ENCODE measurements at regions not wholly inside any gene's neighbourhood (a gene's known extent, or its start where the extent isn't known, plus 50 kb on each side); places are given as distances from the start of the nearest gene placed in this dataset.

GRCh38 chr5:39521098-39521860, 96.5 kb upstream of the DAB2 start:
- no peak for TF ChIP-seq POLR2AphosphoS5 (IDR thresholded peaks at IDR 0.05; ENCODE audit: low read depth, low read length)
- no peak for TF ChIP-seq POU2F2 (IDR thresholded peaks at IDR 0.05; ENCODE audit: low read depth, low read length)
- TF ChIP-seq TAF1 (IDR thresholded peaks at IDR 0.05; ENCODE audit: low read depth, low read length), result no peak
- no peak for TF ChIP-seq POLR2A (IDR thresholded peaks at IDR 0.05; ENCODE audit: low read depth, low read length)
- no peak for TF ChIP-seq PAX5 (IDR thresholded peaks at IDR 0.05; ENCODE audit: insufficient read depth, low read length, severe bottlenecking)
- no peak for TF ChIP-seq SPI1 (IDR thresholded peaks at IDR 0.05; ENCODE audit: low read depth, low read length)
- FAIRE-seq, result no peak

GRCh38 chr5:39520232-39520572, 95.4 kb upstream of the DAB2 start:
- TF ChIP-seq POLR2A (IDR thresholded peaks at IDR 0.05; ENCODE audit: low read depth, low read length) (no peak), TAF1 (IDR thresholded peaks at IDR 0.05; ENCODE audit: low read depth, low read length) (no peak), SPI1 (IDR thresholded peaks at IDR 0.05; ENCODE audit: low read depth, low read length) (no peak), POU2F2 (IDR thresholded peaks at IDR 0.05; ENCODE audit: low read depth, low read length) (no peak), POLR2AphosphoS5 (IDR thresholded peaks at IDR 0.05; ENCODE audit: low read depth, low read length) (no peak), PAX5 (IDR thresholded peaks at IDR 0.05; ENCODE audit: insufficient read depth, low read length, severe bottlenecking) (no peak)
- DNase-seq (ENCODE audit: insufficient read length, low spot score), result no peak
- no peak for FAIRE-seq

More at GRCh38 chr5:39521098-39521860, 96.5 kb upstream of the DAB2 start:
- no peak for DNase-seq (ENCODE audit: insufficient read length, low spot score)

- FAIRE-seq (no peak), DNase-seq (ENCODE audit: insufficient read length, low spot score) (no peak)
- TF ChIP-seq POLR2AphosphoS5 (IDR thresholded peaks at IDR 0.05; ENCODE audit: low read depth, low read length) (no peak), TAF1 (IDR thresholded peaks at IDR 0.05; ENCODE audit: low read depth, low read length) (no peak), SPI1 (IDR thresholded peaks at IDR 0.05; ENCODE audit: low read depth, low read length) (no peak), POU2F2 (IDR thresholded peaks at IDR 0.05; ENCODE audit: low read depth, low read length) (no peak), PAX5 (IDR thresholded peaks at IDR 0.05; ENCODE audit: insufficient read depth, low read length, severe bottlenecking) (no peak), POLR2A (IDR thresholded peaks at IDR 0.05; ENCODE audit: low read depth, low read length) (no peak)
Measured at GRCh38 chr5:39519566-39520231, 94.9 kb upstream of the DAB2 start.

GRCh38 chr5:39519079-39519478, 94.3 kb upstream of the DAB2 start:
- TF ChIP-seq TAF1 (IDR thresholded peaks at IDR 0.05; ENCODE audit: low read depth, low read length) (no peak), POLR2A (IDR thresholded peaks at IDR 0.05; ENCODE audit: low read depth, low read length) (no peak), POLR2AphosphoS5 (IDR thresholded peaks at IDR 0.05; ENCODE audit: low read depth, low read length) (no peak), POU2F2 (IDR thresholded peaks at IDR 0.05; ENCODE audit: low read depth, low read length) (no peak), SPI1 (IDR thresholded peaks at IDR 0.05; ENCODE audit: low read depth, low read length) (no peak), PAX5 (IDR thresholded peaks at IDR 0.05; ENCODE audit: insufficient read depth, low read length, severe bottlenecking) (no peak)
- FAIRE-seq (no peak), DNase-seq (ENCODE audit: insufficient read length, low spot score) (no peak)

GRCh38 chr5:39518516-39518915, 93.7 kb upstream of the DAB2 start:
- DNase-seq (ENCODE audit: insufficient read length, low spot score) (no peak), FAIRE-seq (no peak)
- TF ChIP-seq SPI1 (IDR thresholded peaks at IDR 0.05; ENCODE audit: low read depth, low read length) (no peak), POU2F2 (IDR thresholded peaks at IDR 0.05; ENCODE audit: low read depth, low read length) (no peak), POLR2AphosphoS5 (IDR thresholded peaks at IDR 0.05; ENCODE audit: low read depth, low read length) (no peak), PAX5 (IDR thresholded peaks at IDR 0.05; ENCODE audit: insufficient read depth, low read length, severe bottlenecking) (no peak), TAF1 (IDR thresholded peaks at IDR 0.05; ENCODE audit: low read depth, low read length) (no peak), POLR2A (IDR thresholded peaks at IDR 0.05; ENCODE audit: low read depth, low read length) (no peak)

GRCh38 chr5:39517800-39518199, 93.0 kb upstream of the DAB2 start:
- FAIRE-seq (no peak), DNase-seq (ENCODE audit: insufficient read length, low spot score) (no peak)
- TF ChIP-seq POU2F2 (IDR thresholded peaks at IDR 0.05; ENCODE audit: low read depth, low read length) (no peak), PAX5 (IDR thresholded peaks at IDR 0.05; ENCODE audit: insufficient read depth, low read length, severe bottlenecking) (no peak), TAF1 (IDR thresholded peaks at IDR 0.05; ENCODE audit: low read depth, low read length) (no peak), SPI1 (IDR thresholded peaks at IDR 0.05; ENCODE audit: low read depth, low read length) (no peak), POLR2AphosphoS5 (IDR thresholded peaks at IDR 0.05; ENCODE audit: low read depth, low read length) (no peak), POLR2A (IDR thresholded peaks at IDR 0.05; ENCODE audit: low read depth, low read length) (no peak)

- FAIRE-seq, result no peak
- DNase-seq (ENCODE audit: insufficient read length, low spot score), result no peak
- no peak for TF ChIP-seq POLR2A (IDR thresholded peaks at IDR 0.05; ENCODE audit: low read depth, low read length)
Measured at GRCh38 chr5:39515881-39516280, 91.1 kb upstream of the DAB2 start.

GRCh38 chr5:39513236-39513635, 88.5 kb upstream of the DAB2 start:
- TF ChIP-seq POU2F2 (IDR thresholded peaks at IDR 0.05; ENCODE audit: low read depth, low read length) (no peak), SPI1 (IDR thresholded peaks at IDR 0.05; ENCODE audit: low read depth, low read length) (no peak), POLR2AphosphoS5 (IDR thresholded peaks at IDR 0.05; ENCODE audit: low read depth, low read length) (no peak), TAF1 (IDR thresholded peaks at IDR 0.05; ENCODE audit: low read depth, low read length) (no peak), PAX5 (IDR thresholded peaks at IDR 0.05; ENCODE audit: insufficient read depth, low read length, severe bottlenecking) (no peak), POLR2A (IDR thresholded peaks at IDR 0.05; ENCODE audit: low read depth, low read length) (no peak)
- FAIRE-seq, result no peak
- no peak for DNase-seq (ENCODE audit: insufficient read length, low spot score)

- no peak for DNase-seq (ENCODE audit: insufficient read length, low spot score)
- TF ChIP-seq POLR2A (IDR thresholded peaks at IDR 0.05; ENCODE audit: low read depth, low read length) (no peak), POU2F2 (IDR thresholded peaks at IDR 0.05; ENCODE audit: low read depth, low read length) (no peak), SPI1 (IDR thresholded peaks at IDR 0.05; ENCODE audit: low read depth, low read length) (no peak)
- no peak for FAIRE-seq
Measured at GRCh38 chr5:39506211-39506610, 81.4 kb upstream of the DAB2 start.

- TF ChIP-seq SPI1 (IDR thresholded peaks at IDR 0.05; ENCODE audit: low read depth, low read length), result no peak
- TF ChIP-seq POU2F2 (IDR thresholded peaks at IDR 0.05; ENCODE audit: low read depth, low read length), result no peak
- TF ChIP-seq TAF1 (IDR thresholded peaks at IDR 0.05; ENCODE audit: low read depth, low read length), result no peak
- TF ChIP-seq POLR2AphosphoS5 (IDR thresholded peaks at IDR 0.05; ENCODE audit: low read depth, low read length), result no peak
- TF ChIP-seq PAX5 (IDR thresholded peaks at IDR 0.05; ENCODE audit: insufficient read depth, low read length, severe bottlenecking), result no peak
- no peak for TF ChIP-seq POLR2A (IDR thresholded peaks at IDR 0.05; ENCODE audit: low read depth, low read length)
- FAIRE-seq, result no peak
- no peak for DNase-seq (ENCODE audit: insufficient read length, low spot score)
Measured at GRCh38 chr5:39505791-39506190, 81.0 kb upstream of the DAB2 start.

All from GM12891 (cell line).